Retinal pigment epithelial cell (primary cell): ENCODE measurements at regions not wholly inside any gene's neighbourhood (a gene's known extent, or its start where the extent isn't known, plus 50 kb on each side); places are given as distances from the start of the nearest gene placed in this dataset.
"Not testable (repeated sequence)": the region's sequence is repeated elsewhere in the genome, so short reads cannot be mapped to it uniquely, and the experiment has no call there.

Experiments
- DNase-seq: peaks from one replicate; pipeline ENCODE4 v3.0.0-alpha.2; 2010; ENCODE audit warnings: low read depth
- H3K4me3 ChIP-seq: 2 replicates; pipeline ENCODE4 v1.5.1; 2011; ENCODE audit warnings: mild to moderate bottlenecking, low read length, control low read depth, moderate library complexity
- CTCF ChIP-seq: conservative IDR thresholded peaks from 2 replicates; pipeline ENCODE4 v1.5.1; 2011; ENCODE audit warnings: low read depth, low read length, control low read depth, inconsistent platforms

GRCh38 chr16:52924162-52924561 lies 128.5 kb downstream of the CHD9NB start:
- DNase-seq, result no peak
- H3K4me3 ChIP-seq, result no peak overlapping the region
- no peak for TF ChIP-seq CTCF

- TF ChIP-seq CTCF, result no peak
- no peak for DNase-seq
- no peak overlapping the region for H3K4me3 ChIP-seq
These were observed 131.6 kb downstream of the CHD9NB start for GRCh38 chr16:52921104-52921503.

- DNase-seq, result no peak
- no peak overlapping the region for H3K4me3 ChIP-seq
- no peak for TF ChIP-seq CTCF
These were observed 132.4 kb downstream of the CHD9NB start for GRCh38 chr16:52920331-52920730.

GRCh38 chr16:52914428-52914827 lies 138.3 kb downstream of the CHD9NB start:
- no peak for TF ChIP-seq CTCF
- DNase-seq, result no peak
- H3K4me3 ChIP-seq, result no peak overlapping the region

- TF ChIP-seq CTCF, result peak; percentile 95
- peak; percentile 30 for DNase-seq
- H3K4me3 ChIP-seq, result no peak overlapping the region
These were observed 140.0 kb downstream of the CHD9NB start for GRCh38 chr16:52912565-52913173.

- not testable (repeated sequence) for DNase-seq, H3K4me3 ChIP-seq
These were observed 144.6 kb downstream of the CHD9NB start for GRCh38 chr16:52908057-52908456.

- TF ChIP-seq CTCF, result no peak
- H3K4me3 ChIP-seq, result no peak overlapping the region
- DNase-seq, result peak; percentile 79
These were observed 146.4 kb downstream of the CHD9NB start for GRCh38 chr16:52906281-52906680.
